ENCODE measurements at regions not wholly inside any gene's neighbourhood (a gene's known extent, or its start where the extent isn't known, plus 50 kb on each side); places are given as distances from the start of the nearest gene placed in this dataset.

DNA sequence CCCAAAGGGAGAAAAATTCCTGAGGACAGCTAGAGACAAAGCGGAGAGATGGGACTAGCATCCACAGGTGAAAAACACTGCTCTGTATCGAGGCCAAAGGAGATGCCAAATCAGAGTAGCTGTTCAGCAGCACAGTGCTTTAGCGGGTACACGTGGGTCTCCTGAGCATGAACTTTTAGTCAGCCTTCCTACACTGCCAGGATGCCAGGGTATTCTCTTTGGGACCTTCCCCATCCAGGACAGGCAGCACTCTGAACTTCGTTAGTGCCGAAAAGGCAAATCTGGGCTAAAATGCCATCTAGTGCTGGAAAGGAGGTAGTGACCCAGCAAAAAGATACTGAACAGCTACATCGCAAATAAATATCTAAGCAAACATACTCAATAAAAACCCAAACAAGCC, 64.9 kb downstream of the C6orf58 start:
- Mint-ChIP-seq H3K4me1 (ENCODE audit: low read depth, unreplicated experiment) (no peaks in the 10 kb centered on the region), H3K9me3 (ENCODE audit: unreplicated experiment) (no peaks in the 10 kb centered on the region), H3K27me3 (ENCODE audit: low read depth, unreplicated experiment) (no peaks in the 10 kb centered on the region), H3K4me3 (ENCODE audit: unreplicated experiment) (no peak overlapping the region), H3K36me3 (ENCODE audit: low read depth, unreplicated experiment) (no peaks in the 10 kb centered on the region), H3K27ac (ENCODE audit: unreplicated experiment) (no peak overlapping the region)
- H3K4me2 ChIP-seq (ENCODE audit: low read length) = peak overlapping the region; percentile 33
- peak overlapping the region; percentile 15 for H2AFZ ChIP-seq (ENCODE audit: low read depth, low read length)
- no peaks in the 10 kb centered on the region for H3K9me3 ChIP-seq (ENCODE audit: insufficient read depth, low read depth, low read length)
- TF ChIP-seq, protein P1, sequence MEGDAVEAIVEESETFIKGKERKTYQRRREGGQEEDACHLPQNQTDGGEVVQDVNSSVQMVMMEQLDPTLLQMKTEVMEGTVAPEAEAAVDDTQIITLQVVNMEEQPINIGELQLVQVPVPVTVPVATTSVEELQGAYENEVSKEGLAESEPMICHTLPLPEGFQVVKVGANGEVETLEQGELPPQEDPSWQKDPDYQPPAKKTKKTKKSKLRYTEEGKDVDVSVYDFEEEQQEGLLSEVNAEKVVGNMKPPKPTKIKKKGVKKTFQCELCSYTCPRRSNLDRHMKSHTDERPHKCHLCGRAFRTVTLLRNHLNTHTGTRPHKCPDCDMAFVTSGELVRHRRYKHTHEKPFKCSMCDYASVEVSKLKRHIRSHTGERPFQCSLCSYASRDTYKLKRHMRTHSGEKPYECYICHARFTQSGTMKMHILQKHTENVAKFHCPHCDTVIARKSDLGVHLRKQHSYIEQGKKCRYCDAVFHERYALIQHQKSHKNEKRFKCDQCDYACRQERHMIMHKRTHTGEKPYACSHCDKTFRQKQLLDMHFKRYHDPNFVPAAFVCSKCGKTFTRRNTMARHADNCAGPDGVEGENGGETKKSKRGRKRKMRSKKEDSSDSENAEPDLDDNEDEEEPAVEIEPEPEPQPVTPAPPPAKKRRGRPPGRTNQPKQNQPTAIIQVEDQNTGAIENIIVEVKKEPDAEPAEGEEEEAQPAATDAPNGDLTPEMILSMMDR (IDR thresholded peaks at IDR 0.05; ENCODE audit: insufficient read depth, low read depth, low read length) = peak; percentile 54
- no peak for TF ChIP-seq EZH2 (IDR thresholded peaks at IDR 0.05; ENCODE audit: insufficient read depth, low read length)
- no peak overlapping the region for H3K9ac ChIP-seq (ENCODE audit: low read length)
- H3K27ac ChIP-seq (ENCODE audit: low read depth, low read length) = no peak overlapping the region
- no peak for FAIRE-seq
- H3K4me3 ChIP-seq (ENCODE audit: insufficient read depth, low read depth, low read length) = no peak overlapping the region
- no peaks in the 10 kb centered on the region for H3K27me3 ChIP-seq (ENCODE audit: insufficient read depth, low read length)
- no peaks in the 10 kb centered on the region for H3K79me2 ChIP-seq (ENCODE audit: insufficient read depth, low read length)
- no peaks in the 10 kb centered on the region for H3K36me3 ChIP-seq (ENCODE audit: insufficient read depth, low read length)
- no peaks in the 10 kb centered on the region for H3K4me1 ChIP-seq (ENCODE audit: insufficient read depth, low read length)
- no peaks in the 10 kb centered on the region for H4K20me1 ChIP-seq (ENCODE audit: insufficient read depth, low read length)
- DNase-seq (ENCODE audit: low read depth) = peak; percentile 9

Data from astrocyte (in vitro differentiated cells and primary cell).